ENCODE measurements at regions not wholly inside any gene's neighbourhood (a gene's known extent, or its start where the extent isn't known, plus 50 kb on each side); places are given as distances from the start of the nearest gene placed in this dataset.

DNA sequence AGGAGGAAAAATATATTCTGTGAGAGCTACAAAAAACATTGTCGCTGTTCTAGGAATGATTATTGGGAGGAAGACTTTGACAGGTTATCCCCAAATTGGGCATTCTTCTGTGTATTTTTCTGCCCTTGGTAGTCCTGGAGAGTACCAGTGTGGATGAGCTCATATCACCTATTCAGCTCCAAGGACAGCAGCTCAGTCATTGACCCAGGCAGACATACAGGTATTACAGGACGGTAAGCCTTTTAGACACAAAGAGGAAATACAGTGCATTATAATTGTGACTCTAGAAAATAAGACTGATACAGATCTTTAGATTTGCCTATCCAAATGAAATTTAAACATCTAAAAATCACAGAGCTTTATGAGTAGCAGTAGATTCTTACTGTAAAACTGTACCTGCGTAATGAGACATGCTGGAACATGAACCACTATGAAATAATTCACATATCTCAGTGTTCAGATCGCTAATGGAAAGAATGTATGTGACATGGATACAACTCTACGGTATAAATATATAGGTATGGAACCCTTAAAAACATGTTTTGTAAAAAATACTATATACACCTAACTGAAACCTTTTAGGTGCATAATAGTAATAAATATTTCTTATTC is 56.0 kb downstream of the PLK2 start:
- DNase-seq (ENCODE audit: low read depth in 3 of 3): no peak

DNA sequence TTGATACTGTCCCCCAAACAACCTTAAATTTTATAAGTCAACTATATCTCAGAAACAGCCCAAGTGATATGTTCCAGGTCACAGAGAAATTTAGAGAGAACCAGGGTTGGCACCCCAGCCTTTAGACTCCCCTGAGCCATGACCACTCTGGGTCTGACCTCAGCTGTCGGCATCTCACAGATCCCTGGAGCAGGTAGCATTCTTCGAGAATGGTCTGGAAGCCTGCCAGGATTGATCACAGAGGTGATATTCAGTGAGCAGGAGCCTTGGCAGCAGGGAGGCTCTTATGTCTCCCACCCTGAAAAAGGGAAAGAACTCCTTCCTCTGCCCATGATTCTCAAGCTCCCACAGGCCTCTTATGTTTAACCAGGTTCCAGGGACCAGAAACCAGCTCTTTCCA is 58.2 kb downstream of the PLK2 start:
- DNase-seq (ENCODE audit: low read depth in 3 of 3): no peak

DNA sequence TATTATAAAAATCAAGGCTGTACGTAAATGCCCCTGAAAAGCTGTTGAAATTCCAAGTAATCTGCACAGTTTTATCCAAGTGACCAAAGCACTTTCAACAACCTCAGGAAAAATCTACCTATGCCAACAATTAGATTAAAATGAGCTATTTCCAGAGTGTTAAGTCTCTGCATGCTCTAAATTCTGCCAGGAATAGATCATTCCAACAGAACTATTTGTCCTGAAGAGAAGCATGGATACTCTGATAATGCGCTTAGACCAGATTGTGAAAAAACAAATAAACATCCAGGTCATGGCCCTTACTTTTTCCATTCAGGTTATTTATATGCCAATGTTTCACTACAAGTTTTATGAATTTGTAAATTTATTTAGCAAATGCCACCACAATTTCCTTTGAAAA is 59.1 kb downstream of the PLK2 start:
- no peak for DNase-seq (ENCODE audit: low read depth in 3 of 3)

DNA sequence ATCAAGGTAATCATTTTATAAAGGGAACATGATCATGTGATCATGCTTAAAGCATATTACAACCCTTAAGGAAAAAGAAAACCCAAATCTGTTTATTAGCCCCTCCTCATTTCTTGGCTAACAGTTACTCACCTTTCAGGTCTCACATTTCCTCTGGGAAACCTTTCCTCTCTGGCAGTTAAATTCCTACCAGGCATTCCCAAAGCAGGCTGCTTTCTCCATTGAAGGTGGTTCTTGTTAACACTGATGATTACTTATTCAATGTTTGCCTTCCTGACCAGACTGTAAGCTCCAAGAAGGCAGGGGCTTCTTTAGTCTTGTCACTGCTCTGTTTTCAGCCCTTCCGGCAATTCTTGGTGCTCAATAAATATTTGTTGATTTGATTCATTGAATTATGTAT is 59.9 kb downstream of the PLK2 start:
- no peak for DNase-seq (ENCODE audit: low read depth in 3 of 3)

DNA sequence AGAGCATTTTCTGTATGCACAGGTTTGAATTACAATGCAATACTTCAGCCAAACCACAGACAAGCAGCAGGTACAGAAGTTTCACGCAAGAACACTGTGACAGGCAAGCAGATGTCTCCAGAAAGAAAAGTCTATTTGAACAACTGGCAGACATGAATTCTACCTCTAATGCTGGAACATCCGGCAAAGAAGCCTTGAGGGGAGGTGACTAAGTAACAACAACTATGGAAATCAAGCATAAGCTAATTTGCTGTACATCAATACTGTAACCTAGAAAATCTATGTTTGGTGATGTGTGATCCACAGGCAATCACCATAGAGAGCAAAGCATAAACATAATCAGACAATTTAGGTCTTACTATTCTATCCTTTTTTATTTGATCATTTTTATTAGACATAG is 65.5 kb downstream of the PLK2 start:
- no peak for DNase-seq (ENCODE audit: low read depth in 3 of 3)

DNA sequence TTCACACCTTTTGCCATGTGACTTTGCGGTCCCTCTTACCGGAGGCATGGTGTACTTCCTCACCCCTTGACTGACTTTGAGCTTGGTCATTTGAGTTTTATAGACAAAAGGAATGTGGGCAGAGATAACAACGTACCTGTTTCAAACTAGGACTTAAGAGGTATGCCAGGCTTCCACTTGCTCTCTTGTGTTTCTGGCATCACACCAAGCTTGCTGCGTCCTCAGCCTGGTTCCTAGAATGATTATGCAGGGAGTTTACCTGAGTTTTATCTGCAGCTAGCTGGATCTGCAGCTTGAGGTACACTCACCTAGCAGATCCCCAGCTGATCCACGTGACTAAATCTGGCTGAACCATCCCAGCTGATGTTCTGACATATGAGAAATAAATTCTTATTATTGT is 66.2 kb downstream of the PLK2 start:
- DNase-seq (ENCODE audit: low read depth in 3 of 3): no peak

DNA sequence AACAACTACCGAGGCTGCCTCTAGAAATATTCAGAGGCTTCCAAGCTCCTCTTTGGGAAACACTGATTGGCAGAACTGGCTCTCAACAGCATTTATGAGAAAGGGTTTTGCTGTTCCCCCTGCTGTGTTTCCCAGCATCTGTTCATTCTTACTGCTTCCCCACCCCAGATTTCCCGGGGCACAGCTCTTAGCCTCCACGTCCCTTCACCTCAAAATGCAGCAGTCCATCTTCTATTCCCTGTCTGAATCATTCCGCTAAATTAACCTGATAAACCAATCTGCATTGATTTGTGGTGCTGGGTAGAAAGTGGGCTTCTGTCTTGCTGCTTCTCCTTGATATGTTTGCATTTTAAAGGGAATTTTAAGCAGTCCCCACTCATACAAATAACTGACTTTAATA is 67.4 kb downstream of the PLK2 start:
- no peak for DNase-seq (ENCODE audit: low read depth in 3 of 3)

DNA sequence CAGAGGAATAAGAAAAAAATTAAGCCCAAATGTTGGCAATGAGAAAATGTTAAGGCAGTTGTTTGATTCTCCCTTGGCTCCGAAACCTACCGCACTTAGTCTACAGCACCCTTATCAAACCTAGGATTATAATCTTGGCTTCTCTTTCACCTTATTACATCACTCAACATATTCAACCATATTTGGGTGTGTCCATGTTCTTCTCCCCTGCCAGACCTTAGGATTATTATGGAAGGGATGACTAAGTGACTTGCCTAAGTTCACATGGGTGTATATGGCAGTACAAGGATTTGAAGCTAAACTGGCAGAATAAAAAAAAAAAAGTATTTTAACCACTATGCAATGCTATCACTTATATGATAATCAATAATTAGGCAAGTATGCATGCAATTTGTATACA is 76.4 kb downstream of the PLK2 start:
- no peak for DNase-seq (ENCODE audit: low read depth in 3 of 3)

DNA sequence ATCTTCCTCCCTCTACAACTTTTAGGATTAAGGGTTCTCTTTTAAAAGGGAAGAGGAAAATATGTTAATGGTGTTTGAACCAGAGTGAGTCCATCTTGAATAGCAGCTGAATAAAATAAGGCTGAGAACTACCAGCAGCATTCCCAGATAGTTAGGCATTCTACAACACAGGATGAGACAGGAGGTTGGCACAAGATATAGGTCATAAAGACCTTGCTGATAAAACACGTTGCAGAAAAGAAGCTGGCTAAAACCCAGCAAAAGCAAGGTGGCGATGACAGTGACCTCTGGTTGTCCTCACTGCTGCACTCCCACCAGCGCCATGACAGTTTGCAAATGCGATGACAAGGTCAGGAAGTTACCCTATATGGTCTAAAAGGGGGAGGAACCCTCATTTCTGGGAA is 77.8 kb downstream of the PLK2 start:
- DNase-seq (ENCODE audit: low read depth in 3 of 3): no peak

DNA sequence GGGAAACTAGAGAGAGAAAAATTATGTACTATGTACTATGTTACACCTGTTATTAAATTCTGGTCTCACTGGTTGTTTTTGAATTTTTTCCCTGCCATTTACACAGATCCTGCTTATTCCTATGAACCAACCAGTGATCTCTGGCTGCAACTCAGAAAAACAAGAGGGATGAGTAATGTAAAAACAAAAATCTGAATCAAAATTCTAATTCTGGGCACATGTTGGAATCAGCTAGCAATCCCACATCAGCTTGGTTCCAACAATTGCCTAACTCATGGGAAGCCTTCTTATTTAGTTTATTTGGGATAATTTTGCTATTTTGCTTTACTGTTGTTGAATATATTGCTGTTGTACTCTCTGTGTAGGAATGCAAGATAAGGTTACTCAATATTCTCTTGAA is 78.3 kb downstream of the PLK2 start:
- DNase-seq (ENCODE audit: low read depth in 3 of 3): no peak

DNA sequence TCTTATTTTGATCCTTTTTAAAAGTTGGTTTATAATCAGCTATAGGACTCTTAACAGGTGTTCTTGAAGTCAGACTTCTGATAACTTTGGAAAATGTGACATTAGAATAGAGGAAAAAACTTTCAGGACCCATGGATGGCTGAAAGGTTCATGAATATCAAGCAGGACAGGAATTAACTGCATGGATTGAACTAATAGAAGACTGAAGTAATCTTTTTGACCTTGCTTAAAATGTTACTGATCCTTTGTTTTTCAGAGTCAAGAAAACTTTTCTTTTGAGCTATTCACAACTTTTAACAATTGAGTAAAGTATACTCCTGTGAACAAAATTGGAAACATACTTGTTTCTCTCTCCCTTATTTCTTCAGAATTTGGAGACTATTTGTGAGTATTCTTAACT is 79.2 kb downstream of the PLK2 start:
- DNase-seq (ENCODE audit: low read depth in 3 of 3): no peak

DNA sequence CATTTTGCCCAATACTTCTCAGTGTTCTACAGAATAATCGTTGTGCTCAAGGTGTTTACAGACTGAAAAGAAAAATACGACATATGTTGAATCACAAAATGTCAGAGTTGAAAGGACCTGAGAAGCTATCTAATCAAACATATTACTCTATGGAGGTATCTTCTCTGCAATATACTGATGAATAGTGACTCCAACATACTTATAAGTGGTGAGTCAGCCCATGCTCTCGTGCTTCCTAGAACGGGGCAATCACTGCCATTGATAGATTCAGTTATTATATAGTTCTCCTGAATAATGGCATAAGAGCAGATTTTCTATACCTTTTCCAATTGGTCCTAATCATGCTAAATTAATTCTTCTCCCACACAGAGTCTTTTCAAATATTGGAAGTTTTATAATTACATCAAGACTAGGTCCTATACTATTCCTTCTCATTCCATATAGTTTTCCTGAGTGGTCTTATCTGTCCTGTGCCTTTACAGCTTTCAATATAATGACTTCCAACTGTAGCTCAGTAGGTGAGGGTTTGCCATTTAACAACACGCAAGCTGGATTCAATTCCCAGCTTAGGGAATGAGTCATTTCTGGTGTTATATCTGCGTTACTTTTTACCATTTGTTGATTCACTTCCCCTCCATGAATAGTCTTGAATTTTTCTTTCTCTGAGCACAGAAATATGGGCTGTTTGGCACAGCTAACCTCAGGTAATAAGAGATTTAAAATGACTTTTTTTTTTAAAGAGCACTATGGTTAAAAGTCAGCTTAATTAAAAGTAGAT is 81.1 kb downstream of the PLK2 start:
- DNase-seq (ENCODE audit: low read depth in 3 of 3): no peak

DNA sequence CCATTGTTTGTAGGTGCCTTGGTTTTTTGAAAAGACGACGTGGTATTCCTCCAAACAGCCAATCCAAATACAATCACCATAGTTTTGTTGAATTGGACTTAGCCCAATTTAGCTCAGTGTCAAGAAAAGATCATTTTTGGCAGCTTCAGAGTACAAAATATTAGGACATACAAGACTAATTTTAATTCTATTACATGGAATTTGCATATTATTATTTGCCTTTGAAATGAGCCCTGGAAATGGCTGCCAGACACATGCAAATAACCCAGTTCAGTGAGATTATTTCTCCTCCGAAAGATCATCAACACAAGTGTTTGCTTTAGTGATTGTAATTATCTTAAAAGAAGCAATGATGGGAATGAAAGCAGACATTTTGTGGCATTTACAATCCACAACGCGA is 89.3 kb downstream of the PLK2 start:
- no peak for DNase-seq (ENCODE audit: low read depth in 3 of 3)

DNA sequence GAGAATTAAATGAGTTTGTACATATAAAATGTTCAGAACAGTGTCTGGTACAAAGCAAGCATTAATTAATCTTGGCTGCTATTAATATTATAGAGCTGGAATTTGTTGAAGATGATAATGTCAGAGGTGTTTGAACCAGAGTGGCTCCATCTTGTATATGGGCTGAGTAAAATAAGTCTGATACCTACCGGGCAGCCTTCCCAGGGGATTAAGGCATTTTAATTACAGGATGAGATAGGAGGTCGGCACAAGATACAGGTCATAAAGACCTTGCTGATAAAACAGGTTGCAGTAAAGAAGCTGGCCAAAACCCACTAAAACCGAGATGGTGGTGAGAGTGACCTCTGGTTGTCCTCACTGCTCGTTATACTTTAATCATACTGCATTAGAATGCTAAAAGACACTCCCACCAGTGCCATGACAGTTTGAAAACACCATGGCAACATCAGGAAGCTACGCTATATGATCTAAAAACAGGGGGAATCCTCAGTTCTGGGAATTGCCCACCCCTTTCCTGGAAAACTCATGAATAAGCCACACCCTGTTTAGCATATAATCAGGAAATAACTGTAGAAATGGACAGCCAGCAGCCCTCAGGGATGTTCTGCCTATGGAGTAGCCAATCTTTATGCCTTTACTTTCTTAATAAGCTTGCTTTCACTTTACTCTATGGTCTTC is 90.2 kb downstream of the PLK2 start:
- DNase-seq (ENCODE audit: low read depth in 3 of 3): no peak

DNA sequence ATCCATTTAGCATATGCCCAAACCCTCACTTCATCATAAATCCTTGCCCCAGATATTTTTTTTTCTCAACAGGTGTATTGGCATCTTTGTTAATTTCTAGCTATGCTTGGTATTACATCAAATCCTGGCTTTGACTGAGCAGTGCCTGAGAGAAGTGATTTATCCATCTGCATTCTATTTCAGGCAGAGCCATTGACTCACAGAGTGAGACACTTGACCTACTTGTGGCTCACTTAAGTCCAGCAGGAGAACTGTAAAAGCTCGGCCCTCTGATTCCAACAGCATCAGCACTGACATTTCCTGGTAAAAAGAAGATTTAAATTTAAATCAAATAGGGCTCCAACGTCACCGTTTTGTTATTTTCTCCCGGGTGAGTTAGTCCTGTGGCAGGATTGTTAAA is 93.4 kb downstream of the PLK2 start:
- DNase-seq (ENCODE audit: low read depth in 3 of 3): no peak

DNA sequence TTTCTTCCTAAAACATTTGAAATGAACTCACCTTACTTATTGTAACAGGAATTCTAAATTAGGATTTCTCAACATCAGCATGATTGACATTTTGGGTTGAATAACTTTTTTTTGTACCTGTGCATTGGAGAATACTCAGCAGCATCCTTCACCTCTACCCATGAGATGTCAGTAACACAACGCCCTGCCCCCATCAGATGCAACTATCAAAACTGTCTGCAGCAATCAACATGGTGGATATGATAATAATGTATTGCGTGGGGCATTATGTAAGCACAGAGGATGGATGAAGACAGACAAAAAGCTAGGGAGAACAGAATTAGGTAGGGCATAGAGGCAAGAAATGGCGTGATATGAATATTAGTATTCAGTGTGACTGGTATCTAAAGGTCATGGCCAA is 94.1 kb downstream of the PLK2 start:
- DNase-seq (ENCODE audit: low read depth in 3 of 3): no peak

DNA sequence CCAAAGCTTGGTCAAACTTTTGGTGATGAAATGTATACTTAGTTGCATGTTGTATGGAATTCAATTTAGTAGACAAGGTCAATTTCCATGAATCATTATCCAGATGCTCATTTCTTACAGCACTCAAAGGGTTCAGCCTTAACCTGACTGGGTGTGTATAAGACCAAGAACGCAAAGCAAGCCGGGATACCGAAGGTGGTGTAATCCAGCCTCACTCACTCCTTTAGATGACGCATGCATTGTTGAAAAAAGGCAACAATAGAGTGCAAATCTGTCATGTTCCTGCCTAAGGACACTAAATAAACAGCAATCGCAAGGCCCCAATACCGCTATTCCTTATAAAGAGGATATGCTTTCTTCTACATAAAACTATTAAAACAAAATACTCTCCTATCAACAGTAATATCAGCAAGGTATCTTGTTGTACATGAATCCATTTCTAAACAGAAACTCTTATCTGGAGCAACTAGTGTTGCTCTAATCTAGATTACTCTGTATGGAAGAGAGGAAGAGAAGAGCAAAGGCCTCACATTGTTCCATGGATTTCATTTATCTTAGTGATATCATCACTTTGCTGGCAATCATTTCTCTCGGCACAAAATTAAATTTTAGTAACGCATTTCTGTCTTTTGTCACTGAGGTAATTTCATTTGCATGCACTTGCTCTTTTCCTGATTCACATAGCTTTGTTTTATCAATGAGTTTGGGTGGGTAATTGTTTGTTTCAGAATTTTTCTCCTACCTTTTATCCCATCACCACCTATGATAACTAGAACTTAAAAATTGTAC is 96.2 kb downstream of the PLK2 start:
- no peak for DNase-seq (ENCODE audit: low read depth in 3 of 3)

DNA sequence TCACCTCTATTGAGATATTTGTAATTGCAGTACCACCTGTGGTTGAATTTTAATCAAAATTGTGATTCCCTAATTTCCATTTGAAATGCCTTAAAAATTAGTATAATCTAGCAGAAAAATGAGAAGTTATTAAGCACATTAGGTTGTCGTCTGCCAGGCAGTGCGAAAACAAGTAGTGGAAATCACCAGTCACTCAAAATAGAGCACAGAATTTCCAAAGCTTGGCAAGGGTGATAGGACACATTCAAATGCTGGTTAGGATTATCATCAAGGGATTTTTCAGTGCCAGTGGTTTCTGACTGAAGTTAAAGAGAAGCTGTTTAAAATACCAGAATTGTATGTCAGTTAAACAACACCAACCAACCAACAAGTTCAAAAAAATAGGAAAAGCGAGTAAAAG is 97.8 kb downstream of the PLK2 start:
- no peak for DNase-seq (ENCODE audit: low read depth in 3 of 3)

DNA sequence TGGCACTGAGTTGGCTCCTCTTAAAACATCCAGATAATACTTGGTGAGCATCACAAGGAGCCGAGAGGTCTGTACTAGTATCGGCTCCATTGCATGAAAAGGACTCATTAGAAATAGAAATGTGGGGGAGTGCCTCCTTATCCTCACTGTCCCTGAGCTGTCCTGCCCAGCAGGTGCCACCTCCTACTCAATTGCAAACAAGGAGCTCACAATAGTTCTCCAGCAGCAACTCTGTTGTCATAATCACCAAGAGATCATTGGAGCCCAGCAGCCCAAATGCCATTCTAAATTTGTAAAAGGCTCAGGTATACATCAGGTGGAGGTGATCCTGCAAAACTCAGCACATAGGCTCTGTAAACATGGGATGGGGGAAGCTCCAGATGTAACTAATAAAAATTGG is 99.1 kb downstream of the PLK2 start:
- DNase-seq (ENCODE audit: low read depth in 3 of 3): no peak

DNA sequence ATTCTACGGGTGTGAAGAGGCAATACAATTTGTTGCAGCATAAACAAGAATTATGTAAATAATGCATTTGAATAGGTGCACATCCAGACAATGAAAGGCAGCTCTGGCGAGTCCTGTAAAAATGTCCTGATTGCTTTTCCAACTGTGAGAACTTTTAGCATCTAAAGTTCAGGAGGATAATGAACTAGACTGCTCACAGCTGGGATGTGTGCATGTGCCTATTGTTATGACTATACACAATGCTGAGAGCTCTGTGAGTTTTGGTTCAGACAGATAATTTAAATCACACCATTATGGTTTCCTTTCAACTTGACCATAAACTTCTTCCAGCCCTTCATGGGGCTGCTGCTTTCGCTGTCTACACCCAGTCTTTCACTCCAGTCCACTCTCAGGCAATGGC is 99.9 kb downstream of the PLK2 start:
- DNase-seq (ENCODE audit: low read depth in 3 of 3): no peak

DNA sequence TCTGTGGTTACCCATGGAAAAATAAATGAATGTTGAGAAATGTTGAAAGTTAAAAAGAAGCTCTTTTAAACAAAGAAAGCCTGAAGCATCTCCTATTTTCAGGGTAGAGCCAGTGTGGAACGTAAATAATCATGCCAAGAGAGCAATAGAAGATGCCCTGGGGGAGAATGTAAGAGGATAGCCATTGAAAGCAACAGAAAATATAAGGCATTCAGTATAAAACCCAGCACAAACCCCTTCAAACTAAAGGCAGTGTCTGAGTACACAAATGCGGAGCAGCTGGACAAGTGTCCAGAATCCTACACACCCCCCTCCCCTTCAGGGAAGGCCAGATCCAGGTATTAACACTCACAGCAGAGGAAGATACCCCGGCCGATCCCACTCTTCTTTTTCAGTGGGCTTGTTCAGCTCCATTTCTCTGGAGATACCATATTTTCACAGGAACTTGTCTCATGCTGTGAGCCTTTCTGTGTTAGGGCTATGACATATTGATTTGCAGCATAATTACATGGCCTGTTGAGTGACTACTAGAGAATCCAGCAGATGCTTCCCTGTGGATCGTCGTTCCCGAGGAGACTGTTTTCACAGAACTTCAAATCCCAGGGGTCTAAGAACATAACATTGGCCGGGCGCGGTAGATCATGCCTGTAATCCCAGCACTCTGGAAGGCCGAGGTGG is 101.2 kb downstream of the PLK2 start:
- DNase-seq (ENCODE audit: low read depth in 3 of 3): no peak
